Central memory CD8-positive, alpha-beta T cell (primary cell): ENCODE measurements at regions not wholly inside any gene's neighbourhood (a gene's known extent, or its start where the extent isn't known, plus 50 kb on each side); places are given as distances from the start of the nearest gene placed in this dataset.

Experiments used
- ATAC-seq: fragments of 150-1000 bp; cut with Tn5 transposase; replicated peaks from 2 replicates; pipeline ENCODE4 v1.10.0; 2022; ENCODE audit warnings: mild to moderate bottlenecking, moderate FRiP score, moderate number of reproducible peaks; ENCODE audit not compliant: poor library complexity, severe bottlenecking; ENCODE audit errors: extremely low read depth
- DNase-seq, 2 donors: peaks; one replicate each; pipeline ENCODE4 v3.0.0; 2021; ENCODE audit warnings: low spot score in 2 of 2
- H3K27ac Mint-ChIP-seq: one replicate; pipeline ENCODE4 v1.8.0; 2022; ENCODE audit warnings: low read depth, mild to moderate bottlenecking, moderate library complexity, mixed read lengths
- H3K27me3 Mint-ChIP-seq: one replicate; pipeline ENCODE4 v1.8.0; 2022; ENCODE audit warnings: mixed read lengths
- H3K36me3 Mint-ChIP-seq: one replicate; pipeline ENCODE4 v1.8.0; 2022; ENCODE audit warnings: mild to moderate bottlenecking, moderate library complexity, mixed read lengths; ENCODE audit not compliant: insufficient read depth
- H3K4me1 Mint-ChIP-seq: one replicate; pipeline ENCODE4 v1.8.0; 2022; ENCODE audit warnings: mixed read lengths
- H3K4me3 Mint-ChIP-seq: one replicate; pipeline ENCODE4 v1.8.0; 2022; ENCODE audit warnings: mild to moderate bottlenecking, moderate library complexity, mixed read lengths
- H3K9me3 Mint-ChIP-seq: one replicate; pipeline ENCODE4 v1.8.0; 2022; ENCODE audit warnings: mixed read lengths

DNA sequence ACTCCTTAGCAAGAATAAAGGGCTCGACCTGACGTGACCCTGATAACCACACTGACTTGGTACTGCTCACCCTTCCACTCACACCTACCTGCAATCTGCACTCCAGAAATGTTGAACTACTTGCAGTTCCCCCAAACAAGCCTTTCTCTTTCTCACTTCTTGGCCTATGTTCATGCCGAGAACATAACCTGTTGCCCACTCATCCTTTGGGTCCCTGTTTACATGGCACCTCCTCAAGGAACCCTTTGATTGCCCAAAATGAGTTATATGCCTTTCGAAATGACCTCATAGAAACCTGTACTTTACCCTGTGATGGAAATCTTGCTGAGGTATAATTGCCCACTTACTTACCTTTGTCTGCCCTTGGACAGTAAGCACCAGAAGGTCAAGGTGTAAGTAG lies 96.2 kb downstream of the TMCO5A start:
- H3K27me3 Mint-ChIP-seq = peaks cover 11% of the 10 kb centered on the region
- H3K27ac Mint-ChIP-seq = no peak overlapping the region
- H3K9me3 Mint-ChIP-seq = no peaks in the 10 kb centered on the region
- ATAC-seq (no peak), DNase-seq (no peak)
- H3K36me3 Mint-ChIP-seq = no peaks in the 10 kb centered on the region
- H3K4me3 Mint-ChIP-seq = no peak overlapping the region
- no peaks in the 10 kb centered on the region for H3K4me1 Mint-ChIP-seq

DNA sequence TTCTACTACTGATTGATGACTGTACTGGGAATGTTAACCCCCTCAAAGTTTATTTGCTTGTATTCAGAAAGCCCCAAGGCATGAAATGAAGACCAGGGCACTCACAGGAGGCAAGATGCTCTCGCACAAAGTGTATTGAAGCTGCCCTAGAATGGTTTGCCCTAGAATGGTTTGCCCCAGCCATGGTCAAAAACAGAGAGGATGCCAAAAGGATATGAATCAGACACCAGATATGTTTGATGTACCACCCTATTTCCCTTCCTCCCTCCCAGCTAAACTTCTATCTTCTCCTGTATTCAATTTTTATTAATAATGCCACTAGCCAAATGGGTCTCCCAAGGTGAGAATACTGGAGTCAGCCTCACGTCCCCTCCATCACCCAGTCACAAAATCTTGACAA lies 101.3 kb downstream of the TMCO5A start:
- no peak for DNase-seq
- H3K4me3 Mint-ChIP-seq = no peak overlapping the region
- H3K36me3 Mint-ChIP-seq = no peaks in the 10 kb centered on the region
- H3K27ac Mint-ChIP-seq = no peak overlapping the region
- ATAC-seq = no peak
- peaks cover 8% of the 10 kb centered on the region for H3K27me3 Mint-ChIP-seq
- H3K4me1 Mint-ChIP-seq = no peaks in the 10 kb centered on the region
- H3K9me3 Mint-ChIP-seq = no peaks in the 10 kb centered on the region

DNA sequence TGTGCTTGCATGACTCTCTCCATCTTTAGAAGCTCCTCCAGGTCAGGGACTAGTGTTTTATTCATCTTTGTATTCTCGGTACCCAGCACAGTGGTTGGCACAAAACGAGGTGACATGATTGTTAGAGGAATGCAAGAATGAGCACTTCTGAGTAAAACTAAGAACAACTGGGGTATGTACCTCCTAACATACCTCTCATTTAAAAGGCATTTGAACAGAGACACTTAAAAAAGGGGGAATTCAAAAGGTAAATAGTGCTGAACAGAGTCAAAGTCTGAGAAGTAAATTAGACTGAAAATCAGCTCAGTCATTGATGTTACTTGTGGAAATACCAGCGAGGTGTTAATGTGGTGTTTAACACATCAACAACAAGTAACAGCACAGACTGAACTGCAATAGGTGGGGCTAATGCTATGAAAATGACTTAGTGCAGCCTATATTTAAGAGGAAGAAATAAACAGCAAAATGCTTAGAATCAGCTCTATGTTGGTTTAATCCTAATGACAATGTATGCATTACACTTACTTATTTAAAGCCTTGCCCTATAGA lies 102.4 kb downstream of the TMCO5A start:
- no peak overlapping the region for H3K27ac Mint-ChIP-seq
- no peaks in the 10 kb centered on the region for H3K36me3 Mint-ChIP-seq
- no peak overlapping the region for H3K4me3 Mint-ChIP-seq
- DNase-seq (no peak), ATAC-seq (no peak)
- H3K9me3 Mint-ChIP-seq = no peaks in the 10 kb centered on the region
- H3K4me1 Mint-ChIP-seq = no peaks in the 10 kb centered on the region
- H3K27me3 Mint-ChIP-seq = no peaks in the 10 kb centered on the region

DNA sequence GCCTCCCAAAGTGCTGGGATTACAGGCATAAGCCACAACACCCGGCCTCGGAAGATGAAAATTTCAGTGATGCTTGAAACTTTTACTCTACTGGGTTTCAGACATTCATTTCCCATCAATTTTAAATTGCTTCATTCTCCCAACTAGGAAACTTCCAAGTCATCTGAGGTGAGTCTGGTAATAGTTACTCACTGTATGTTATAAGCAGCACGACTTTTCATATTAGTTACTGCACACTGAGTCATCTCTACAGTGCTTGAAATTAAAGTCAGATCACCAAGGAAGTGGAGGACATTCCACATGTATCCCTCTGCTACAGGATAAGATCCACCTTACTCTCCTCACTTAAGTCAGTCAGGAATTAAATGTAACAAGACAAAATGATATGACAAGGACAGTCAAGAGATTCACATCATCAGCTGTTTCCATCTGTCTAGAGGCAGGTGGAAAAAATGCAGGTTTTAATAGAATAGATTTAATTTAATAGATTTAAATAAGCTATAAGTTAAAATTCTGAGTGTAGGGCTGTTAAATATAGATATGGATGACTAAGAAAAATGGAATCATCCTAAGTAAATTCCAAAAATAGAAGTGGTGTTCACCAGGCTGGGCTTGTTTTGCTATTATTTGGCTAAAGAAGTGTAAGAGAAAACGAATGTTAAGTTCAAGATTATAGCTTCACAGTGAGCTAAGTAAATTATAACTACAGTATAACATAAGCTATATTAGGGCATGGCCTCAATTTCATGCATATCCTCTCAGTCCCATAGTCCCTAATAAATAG lies 104.4 kb downstream of the TMCO5A start:
- no peak overlapping the region for H3K27ac Mint-ChIP-seq
- no peak overlapping the region for H3K4me3 Mint-ChIP-seq
- no peaks in the 10 kb centered on the region for H3K9me3 Mint-ChIP-seq
- no peaks in the 10 kb centered on the region for H3K4me1 Mint-ChIP-seq
- no peak for ATAC-seq
- no peak for DNase-seq
- no peaks in the 10 kb centered on the region for H3K27me3 Mint-ChIP-seq
- H3K36me3 Mint-ChIP-seq = no peaks in the 10 kb centered on the region

DNA sequence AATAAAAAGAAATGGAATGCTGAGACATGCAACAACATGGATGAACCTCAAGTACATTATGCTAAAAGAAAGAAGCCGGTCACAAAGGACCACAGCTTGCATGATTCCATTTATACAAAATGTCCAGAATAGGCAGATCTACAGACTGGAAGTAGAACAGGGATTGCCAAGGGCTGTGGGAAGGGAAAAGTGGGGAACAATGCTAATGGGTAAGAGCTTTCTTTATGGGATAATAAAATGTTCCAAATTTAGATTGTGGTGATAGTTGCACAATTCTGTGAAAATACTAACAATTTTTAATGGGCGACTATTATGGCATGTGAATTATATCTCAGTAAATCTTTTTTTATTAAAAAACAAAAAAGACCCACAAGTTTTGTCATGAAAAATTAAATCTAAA lies 106.2 kb downstream of the TMCO5A start:
- Mint-ChIP-seq H3K9me3 (no peaks in the 10 kb centered on the region), H3K4me3 (no peak overlapping the region), H3K36me3 (no peaks in the 10 kb centered on the region), H3K4me1 (no peaks in the 10 kb centered on the region), H3K27me3 (no peaks in the 10 kb centered on the region), H3K27ac (no peak overlapping the region)
- DNase-seq (no peak), ATAC-seq (no peak)

DNA sequence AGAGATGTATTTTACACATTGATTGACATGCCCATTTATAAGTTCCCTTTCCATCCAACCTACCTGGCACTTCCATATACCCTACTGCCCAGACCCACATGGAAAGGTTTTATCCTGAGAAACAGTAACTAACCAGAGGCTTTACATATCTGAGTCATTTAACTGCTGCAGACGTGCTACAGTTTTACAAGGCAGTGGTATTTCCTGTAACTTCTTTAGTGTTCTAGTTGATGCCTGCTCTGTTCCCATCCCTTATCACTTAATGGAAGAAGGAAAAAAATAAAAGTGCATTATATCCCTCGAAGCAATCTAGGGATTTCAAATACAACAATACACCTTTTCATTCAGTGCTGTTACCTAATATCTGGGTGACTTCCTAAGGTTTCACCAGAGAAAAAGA lies 107.1 kb downstream of the TMCO5A start:
- DNase-seq = no peak
- no peak for ATAC-seq
- H3K27me3 Mint-ChIP-seq = no peaks in the 10 kb centered on the region
- H3K4me1 Mint-ChIP-seq = no peaks in the 10 kb centered on the region
- H3K36me3 Mint-ChIP-seq = no peaks in the 10 kb centered on the region
- no peak overlapping the region for H3K4me3 Mint-ChIP-seq
- H3K9me3 Mint-ChIP-seq = no peaks in the 10 kb centered on the region
- no peak overlapping the region for H3K27ac Mint-ChIP-seq

DNA sequence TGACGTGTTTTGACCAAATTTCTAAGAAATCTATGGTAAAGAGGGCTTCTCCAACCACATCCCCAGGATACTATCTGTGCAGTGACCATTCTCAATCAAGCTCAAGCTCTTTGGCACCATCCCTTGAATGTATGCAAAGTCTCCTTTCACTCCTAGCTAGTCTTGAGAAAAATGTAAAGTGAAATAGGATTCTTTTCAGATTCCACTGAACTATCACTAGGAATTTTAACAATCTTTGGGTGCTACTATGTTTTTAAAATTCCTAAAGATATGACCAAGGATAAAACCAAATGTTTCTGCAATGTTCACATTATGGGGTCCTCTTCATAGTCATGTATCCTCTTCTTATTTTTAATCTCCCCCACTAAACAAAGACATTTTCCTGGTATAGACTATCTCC lies 107.8 kb downstream of the TMCO5A start:
- DNase-seq (no peak), ATAC-seq (no peak)
- no peaks in the 10 kb centered on the region for H3K36me3 Mint-ChIP-seq
- no peak overlapping the region for H3K27ac Mint-ChIP-seq
- H3K4me3 Mint-ChIP-seq = no peak overlapping the region
- no peaks in the 10 kb centered on the region for H3K9me3 Mint-ChIP-seq
- no peaks in the 10 kb centered on the region for H3K4me1 Mint-ChIP-seq
- no peaks in the 10 kb centered on the region for H3K27me3 Mint-ChIP-seq

DNA sequence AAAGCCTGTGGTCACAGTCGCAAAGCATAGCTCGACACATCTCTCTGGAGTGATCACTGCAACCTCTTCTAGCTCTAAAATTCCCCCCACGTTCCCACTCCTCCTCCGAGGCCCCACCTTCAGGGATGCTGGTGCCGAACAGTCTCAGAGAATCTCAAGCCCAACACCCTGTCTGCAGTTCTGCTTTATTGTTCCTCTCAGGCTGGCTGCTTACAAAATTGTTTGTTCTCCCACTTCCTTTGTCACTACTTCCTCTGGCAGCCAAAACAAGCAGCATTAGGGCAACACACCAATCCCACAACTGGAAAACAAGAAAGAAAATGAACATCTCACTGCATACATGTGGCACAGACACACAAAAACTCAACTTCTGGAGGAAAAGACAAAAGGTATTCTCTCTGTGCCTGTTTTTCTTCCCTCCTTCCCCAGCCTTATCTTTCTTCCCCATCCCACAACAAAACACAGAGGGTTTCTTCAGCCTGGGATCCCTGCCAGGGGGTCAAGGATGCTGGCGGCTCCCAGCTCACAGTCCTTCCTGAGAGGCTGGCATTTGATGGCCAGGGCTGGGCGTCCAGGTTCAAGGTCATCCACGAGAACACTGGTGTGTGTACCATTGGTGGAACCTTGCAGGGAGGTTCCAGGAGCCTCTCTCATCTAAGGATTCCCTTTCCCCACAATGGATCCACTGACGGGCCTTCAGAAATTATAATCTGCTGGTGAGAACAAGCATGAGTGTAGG lies 108.4 kb downstream of the TMCO5A start:
- Mint-ChIP-seq H3K27ac (no peak overlapping the region), H3K4me3 (no peak overlapping the region), H3K9me3 (no peaks in the 10 kb centered on the region), H3K4me1 (no peaks in the 10 kb centered on the region), H3K27me3 (no peaks in the 10 kb centered on the region), H3K36me3 (no peaks in the 10 kb centered on the region)
- no peak for ATAC-seq
- no peak for DNase-seq

DNA sequence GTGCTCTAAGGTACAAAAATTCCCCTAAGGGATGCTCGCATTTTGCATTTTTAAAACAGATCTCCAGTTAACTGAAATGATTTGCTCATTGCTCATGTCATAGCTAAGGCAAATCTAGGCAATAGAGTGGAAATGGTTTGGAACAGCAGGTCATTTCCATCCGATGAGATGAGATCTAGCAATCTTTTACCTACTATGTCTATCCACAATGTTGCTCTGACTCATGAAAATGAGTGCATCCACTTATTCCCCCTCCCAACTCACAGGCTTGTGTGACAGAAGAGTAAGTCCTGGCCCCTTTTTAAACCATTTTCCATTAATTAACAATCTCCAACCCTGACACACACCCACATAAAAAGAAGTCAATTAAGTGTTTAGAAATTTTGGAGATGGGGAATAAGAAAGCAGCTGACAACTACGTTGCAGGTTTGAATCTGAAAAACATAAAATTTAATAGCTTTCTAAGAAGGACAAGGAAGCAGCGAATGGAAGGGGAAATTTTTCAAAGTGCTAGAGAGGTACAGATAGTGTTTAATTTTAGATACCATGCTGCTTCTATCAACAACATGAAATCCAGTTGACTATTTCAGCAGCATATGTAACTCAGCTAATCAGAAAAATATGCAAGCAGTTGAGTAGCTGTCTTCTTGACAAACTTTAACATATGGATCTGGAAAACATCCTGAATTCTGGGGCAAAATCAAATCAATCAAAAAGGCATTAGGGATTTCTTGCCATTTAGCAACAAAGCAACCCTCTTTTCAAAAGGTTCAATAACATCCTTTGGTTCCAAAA lies 112.0 kb downstream of the TMCO5A start:
- ATAC-seq = no peak
- no peaks in the 10 kb centered on the region for H3K4me1 Mint-ChIP-seq

DNA sequence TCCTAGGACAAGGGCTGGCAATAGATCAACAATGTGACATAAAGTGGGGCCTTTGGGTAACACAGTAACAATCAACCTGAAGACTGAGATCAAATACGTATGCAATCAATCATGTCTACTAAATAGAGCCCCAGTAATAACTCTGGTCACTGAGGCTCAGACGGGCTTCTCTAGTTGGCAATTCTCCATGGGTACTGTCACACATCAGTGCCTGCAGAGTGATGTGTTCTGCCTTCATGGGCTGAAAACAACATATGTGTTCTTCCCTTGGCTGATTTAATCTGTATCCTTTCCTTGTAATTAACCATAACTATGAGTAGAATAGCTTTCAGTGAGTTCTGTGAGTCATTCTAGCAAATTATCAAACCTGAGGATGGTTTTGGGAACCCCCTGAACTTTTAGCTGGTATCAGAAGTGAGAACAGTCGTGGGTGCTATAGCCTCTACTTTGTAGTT lies 113.6 kb downstream of the TMCO5A start:
- no peak for ATAC-seq
- H3K27me3 Mint-ChIP-seq = no peaks in the 10 kb centered on the region
- no peaks in the 10 kb centered on the region for H3K36me3 Mint-ChIP-seq
- DNase-seq = no peak
- no peaks in the 10 kb centered on the region for H3K9me3 Mint-ChIP-seq
- H3K4me3 Mint-ChIP-seq = no peak overlapping the region
- H3K4me1 Mint-ChIP-seq = no peaks in the 10 kb centered on the region
- H3K27ac Mint-ChIP-seq = no peak overlapping the region

More for the DNA sequence above, 112.0 kb downstream of the TMCO5A start:
- H3K4me3 Mint-ChIP-seq = no peak overlapping the region
- no peak for DNase-seq
- no peaks in the 10 kb centered on the region for H3K9me3 Mint-ChIP-seq
- H3K36me3 Mint-ChIP-seq = no peaks in the 10 kb centered on the region
- H3K27ac Mint-ChIP-seq = no peak overlapping the region
- no peaks in the 10 kb centered on the region for H3K27me3 Mint-ChIP-seq

DNA sequence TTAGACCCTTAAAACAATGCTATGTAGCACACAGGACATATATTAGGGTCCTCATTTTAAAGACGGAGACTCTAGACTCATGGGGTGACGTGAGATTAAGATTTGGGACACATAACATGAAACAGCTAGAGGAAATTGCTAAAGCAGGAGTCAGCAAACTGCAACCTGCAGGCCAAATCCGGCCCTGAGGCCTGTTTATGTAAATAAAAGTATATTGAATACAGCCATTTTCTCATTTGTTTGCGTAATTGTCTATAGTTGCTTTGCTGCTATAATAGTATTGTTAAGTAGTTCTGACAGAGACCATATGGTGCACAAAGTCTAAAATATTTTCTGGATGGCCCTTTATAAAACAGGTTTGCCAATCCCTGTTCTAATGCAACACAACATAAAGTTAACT lies 115.5 kb downstream of the TMCO5A start:
- H3K9me3 Mint-ChIP-seq = no peaks in the 10 kb centered on the region

DNA sequence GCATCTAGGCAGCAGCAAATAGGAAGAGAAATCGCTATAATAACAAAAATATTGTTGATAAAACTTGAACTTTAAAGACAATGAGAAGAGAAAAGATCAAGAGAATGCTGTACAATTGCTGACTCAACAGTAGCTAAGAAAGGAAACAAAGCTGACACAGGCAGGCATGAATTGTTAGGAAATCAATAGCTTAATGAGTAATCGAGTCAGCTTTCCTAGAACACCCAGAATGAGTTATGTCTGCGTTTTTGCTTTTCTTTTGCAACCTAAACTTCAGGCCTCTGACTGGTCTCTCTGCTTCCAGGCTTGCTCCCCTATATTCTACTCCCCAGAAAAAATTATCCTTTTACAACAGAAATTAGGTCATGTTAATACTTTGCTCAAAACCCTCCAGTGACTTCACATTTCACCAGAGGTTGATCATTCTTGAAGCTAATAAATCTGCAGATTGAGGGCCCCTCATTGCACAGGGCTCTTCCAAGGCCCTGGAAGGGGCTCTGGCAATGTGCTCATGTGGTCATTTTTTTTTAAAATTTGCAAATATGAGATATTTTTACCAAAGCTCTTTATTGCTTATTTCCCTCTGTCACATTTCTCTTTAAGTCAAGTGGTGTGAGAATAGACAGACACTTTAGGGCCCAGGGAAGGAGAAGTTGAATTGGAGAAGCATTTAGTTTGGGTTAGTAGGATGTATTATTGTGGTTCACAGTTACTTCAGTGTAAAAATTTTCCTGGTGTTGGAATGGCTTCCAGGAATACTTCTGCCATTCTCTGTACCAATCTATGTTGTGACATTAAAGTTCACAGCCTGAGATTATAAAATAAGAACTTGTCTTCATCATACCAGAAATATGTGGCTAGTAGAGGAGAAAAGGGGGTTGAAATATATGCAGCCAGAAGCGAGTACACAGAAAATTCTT lies 116.3 kb downstream of the TMCO5A start:
- Mint-ChIP-seq H3K36me3 (no peaks in the 10 kb centered on the region), H3K9me3 (no peaks in the 10 kb centered on the region), H3K27ac (no peak overlapping the region), H3K4me1 (no peaks in the 10 kb centered on the region), H3K27me3 (no peaks in the 10 kb centered on the region), H3K4me3 (no peak overlapping the region)
- DNase-seq = no peak
- no peak for ATAC-seq

More for the DNA sequence above, 115.5 kb downstream of the TMCO5A start:
- H3K4me3 Mint-ChIP-seq = no peak overlapping the region
- no peak overlapping the region for H3K27ac Mint-ChIP-seq
- no peak for DNase-seq
- no peaks in the 10 kb centered on the region for H3K4me1 Mint-ChIP-seq
- H3K27me3 Mint-ChIP-seq = no peaks in the 10 kb centered on the region
- H3K36me3 Mint-ChIP-seq = no peaks in the 10 kb centered on the region
- ATAC-seq = no peak
